CD14-positive monocyte (primary cell): ENCODE measurements at regions not wholly inside any gene's neighbourhood (a gene's known extent, or its start where the extent isn't known, plus 50 kb on each side); places are given as distances from the start of the nearest gene placed in this dataset.

ENCODE experiments used
- DNase-seq, 3 donors: peaks; one replicate each; pipeline ENCODE4 v3.0.0-alpha.2; 2011 to 2022
- H2AFZ ChIP-seq: 2 replicates; pipeline ENCODE4 v1.6.0; 2012; ENCODE audit warnings: mild to moderate bottlenecking, low read depth, low read length, inconsistent platforms; ENCODE audit not compliant: insufficient read depth, poor library complexity, severe bottlenecking
- H3K27ac ChIP-seq, 2 donors: 1 replicate in 1 of 2; 2 replicates in 1 of 2; pipeline ENCODE4 v1.5.1; 2012 to 2013; ENCODE audit warnings: low read length in 2 of 2, control low read depth in 1 of 2, inconsistent platforms in 1 of 2, low read depth in 1 of 2, mild to moderate bottlenecking in 1 of 2
- H3K27me3 ChIP-seq, 2 donors: one replicate each; pipeline versions ENCODE4 v1.6.0 to v1.6.1; 2011 to 2013; ENCODE audit warnings: low read length in 2 of 2; ENCODE audit not compliant: control insufficient read depth in 2 of 2, insufficient read depth in 2 of 2
- H3K36me3 ChIP-seq, 2 donors: replicated peaks in 1 of 2; 1 replicate in 1 of 2; 2 replicates in 1 of 2; pipeline versions ENCODE4 v1.5.1 to v1.6.1; 2012 to 2013; ENCODE audit warnings: low read length in 2 of 2, control low read depth in 1 of 2, inconsistent platforms in 1 of 2, mild to moderate bottlenecking in 1 of 2; ENCODE audit not compliant: insufficient read depth in 2 of 2, control insufficient read depth in 1 of 2
- H3K4me1 ChIP-seq, 2 donors: 1 replicate in 1 of 2; 2 replicates in 1 of 2; pipeline versions ENCODE4 v1.5.1 to v1.6.1; 2012 to 2013; ENCODE audit warnings: low read length in 2 of 2, control low read depth in 1 of 2, inconsistent platforms in 1 of 2, mild to moderate bottlenecking in 1 of 2, moderate library complexity in 1 of 2; ENCODE audit not compliant: insufficient read depth in 2 of 2, control insufficient read depth in 1 of 2
- H3K4me2 ChIP-seq: replicated peaks from 2 replicates; pipeline ENCODE3; 2012; ENCODE audit warnings: low read length, moderate library complexity, mild to moderate bottlenecking; ENCODE audit not compliant: poor library complexity, severe bottlenecking; ENCODE audit errors: extremely low read depth
- H3K4me3 ChIP-seq, 3 experiments: fragments of 200-600 bp in 1 of 3; sonication (generic) in 1 of 3; replicated peaks in 1 of 3; 1 replicate in 2 of 3; 2 replicates in 1 of 3; pipeline ENCODE4 v1.5.1; 2011 to 2013; ENCODE audit warnings: low read length in 3 of 3, mild to moderate bottlenecking in 3 of 3, control low read depth in 2 of 3, low read depth in 2 of 3, inconsistent platforms in 1 of 3, moderate library complexity in 1 of 3
- H3K79me2 ChIP-seq: 2 replicates; pipeline ENCODE4 v1.6.0; 2012; ENCODE audit warnings: mild to moderate bottlenecking, control low read depth, inconsistent platforms, low read length, moderate library complexity; ENCODE audit not compliant: insufficient read depth
- H3K9ac ChIP-seq: 2 replicates; pipeline ENCODE4 v1.6.0; 2017; ENCODE audit warnings: low read length, mild to moderate bottlenecking; ENCODE audit not compliant: insufficient read depth, poor library complexity, severe bottlenecking
- H3K9me3 ChIP-seq, 2 donors: replicated peaks in 1 of 2; 1 replicate in 1 of 2; 2 replicates in 1 of 2; pipeline versions ENCODE4 v1.5.1 to v1.6.1; 2012 to 2013; ENCODE audit warnings: low read length in 2 of 2, control low read depth in 1 of 2; ENCODE audit not compliant: control insufficient read depth in 1 of 2, insufficient read depth in 1 of 2
- H4K20me1 ChIP-seq: 2 replicates; pipeline ENCODE4 v1.6.0; 2012; ENCODE audit warnings: mild to moderate bottlenecking, low read length, control low read depth, moderate library complexity; ENCODE audit not compliant: insufficient read depth
- H3K27ac Mint-ChIP-seq, 7 donors: one replicate each; pipeline ENCODE4 v1.8.0; 2020; ENCODE audit warnings: mild to moderate bottlenecking in 7 of 7, mixed read lengths in 7 of 7, moderate library complexity in 6 of 7, inconsistent platforms in 2 of 7
- H3K27me3 Mint-ChIP-seq, 3 donors: one replicate each; pipeline ENCODE4 v1.8.0; 2021 to 2022; ENCODE audit warnings: low read depth in 3 of 3, mild to moderate bottlenecking in 3 of 3, mixed read lengths in 3 of 3, moderate library complexity in 3 of 3, inconsistent platforms in 1 of 3
- H3K36me3 Mint-ChIP-seq, 2 donors: one replicate each; pipeline ENCODE4 v1.8.0; 2020; ENCODE audit warnings: mixed read lengths in 2 of 2, inconsistent platforms in 1 of 2, mild to moderate bottlenecking in 1 of 2
- H3K4me1 Mint-ChIP-seq: one replicate; pipeline ENCODE4 v1.8.0; 2020; ENCODE audit warnings: mild to moderate bottlenecking, mixed read lengths
- H3K4me3 Mint-ChIP-seq, 2 donors: one replicate each; pipeline ENCODE4 v1.8.0; 2020; ENCODE audit warnings: mild to moderate bottlenecking in 2 of 2, mixed read lengths in 2 of 2, moderate library complexity in 1 of 2
- H3K9me3 Mint-ChIP-seq, 7 donors: one replicate each; pipeline ENCODE4 v1.8.0; 2020 to 2022; ENCODE audit warnings: mixed read lengths in 7 of 7, mild to moderate bottlenecking in 6 of 7, moderate library complexity in 6 of 7, inconsistent platforms in 2 of 7
- WGBS: methylation state at CpG from one replicate; pipeline ENCODE4 v1.1.5; 2013; ENCODE audit warnings: missing lambda C conversion rate; ENCODE audit not compliant: insufficient coverage; 5-methylcytosine and 5-hydroxymethylcytosine counted together
- intact Hi-C, 2 donors: fragments of 100-400 bp; cut with micrococcal nuclease; formaldehyde crosslinking; loops; one replicate each; pipeline versions ENCODE4 v1.15.0 to v1.15.1; 2023
- TF ChIP-seq, protein P1 (sequence below): fragments of 200-600 bp; IDR thresholded peaks from one replicate; pipeline ENCODE4 v1.8.0; 2022; ENCODE audit warnings: antibody characterized with exemption, mild to moderate bottlenecking

DNA sequence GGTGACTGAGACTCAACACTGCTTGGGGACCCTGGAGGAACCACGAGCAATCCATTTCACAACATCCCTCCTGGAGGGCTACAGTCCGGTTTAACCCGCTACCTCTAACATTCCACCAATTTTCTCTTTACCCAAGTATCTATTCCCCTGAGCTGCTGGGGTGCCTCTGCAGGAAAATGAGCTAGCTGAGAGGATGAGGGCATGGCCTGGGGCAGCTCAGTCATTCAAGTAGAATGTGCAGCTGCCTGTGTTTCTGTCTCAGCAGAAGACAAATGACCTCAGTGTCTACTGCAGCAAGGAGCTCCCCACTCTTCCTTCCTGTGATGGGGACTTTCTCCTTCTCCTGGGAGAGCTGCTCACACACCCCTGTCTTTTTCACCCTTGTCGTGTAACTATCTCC, 120.8 kb downstream of the ZNF518B start:
- Histone ChIP-seq H4K20me1 (no peaks in the 10 kb centered on the region), H3K4me2 (no peak overlapping the region), H3K4me1 (no peaks in the 10 kb centered on the region), H3K9me3 (no peaks in the 10 kb centered on the region), H3K4me3 (no peak overlapping the region), H3K9ac (no peak overlapping the region), H3K27me3 (no peaks in the 10 kb centered on the region), H2AFZ (no peak overlapping the region), H3K79me2 (no peaks in the 10 kb centered on the region), H3K36me3 (no peaks in the 10 kb centered on the region), H3K27ac (no peak overlapping the region)
- Mint-ChIP-seq H3K4me3 (no peak overlapping the region), H3K36me3 (no peaks in the 10 kb centered on the region), H3K4me1 (no peaks in the 10 kb centered on the region), H3K27me3 (peaks cover 6 to 9% (median 8%) of the 10 kb centered on the region in 3 donors), H3K9me3 (peaks cover 0 to 11% (median 2%) of the 10 kb centered on the region in 7 donors), H3K27ac (no peak overlapping the region)
- no peak for DNase-seq
- intact Hi-C loops, result no loop called here
- TF ChIP-seq, protein P1, sequence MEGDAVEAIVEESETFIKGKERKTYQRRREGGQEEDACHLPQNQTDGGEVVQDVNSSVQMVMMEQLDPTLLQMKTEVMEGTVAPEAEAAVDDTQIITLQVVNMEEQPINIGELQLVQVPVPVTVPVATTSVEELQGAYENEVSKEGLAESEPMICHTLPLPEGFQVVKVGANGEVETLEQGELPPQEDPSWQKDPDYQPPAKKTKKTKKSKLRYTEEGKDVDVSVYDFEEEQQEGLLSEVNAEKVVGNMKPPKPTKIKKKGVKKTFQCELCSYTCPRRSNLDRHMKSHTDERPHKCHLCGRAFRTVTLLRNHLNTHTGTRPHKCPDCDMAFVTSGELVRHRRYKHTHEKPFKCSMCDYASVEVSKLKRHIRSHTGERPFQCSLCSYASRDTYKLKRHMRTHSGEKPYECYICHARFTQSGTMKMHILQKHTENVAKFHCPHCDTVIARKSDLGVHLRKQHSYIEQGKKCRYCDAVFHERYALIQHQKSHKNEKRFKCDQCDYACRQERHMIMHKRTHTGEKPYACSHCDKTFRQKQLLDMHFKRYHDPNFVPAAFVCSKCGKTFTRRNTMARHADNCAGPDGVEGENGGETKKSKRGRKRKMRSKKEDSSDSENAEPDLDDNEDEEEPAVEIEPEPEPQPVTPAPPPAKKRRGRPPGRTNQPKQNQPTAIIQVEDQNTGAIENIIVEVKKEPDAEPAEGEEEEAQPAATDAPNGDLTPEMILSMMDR, result no peak
- WGBS, result no CpG with 5 or more reads among the region's 4 CpGs

DNA sequence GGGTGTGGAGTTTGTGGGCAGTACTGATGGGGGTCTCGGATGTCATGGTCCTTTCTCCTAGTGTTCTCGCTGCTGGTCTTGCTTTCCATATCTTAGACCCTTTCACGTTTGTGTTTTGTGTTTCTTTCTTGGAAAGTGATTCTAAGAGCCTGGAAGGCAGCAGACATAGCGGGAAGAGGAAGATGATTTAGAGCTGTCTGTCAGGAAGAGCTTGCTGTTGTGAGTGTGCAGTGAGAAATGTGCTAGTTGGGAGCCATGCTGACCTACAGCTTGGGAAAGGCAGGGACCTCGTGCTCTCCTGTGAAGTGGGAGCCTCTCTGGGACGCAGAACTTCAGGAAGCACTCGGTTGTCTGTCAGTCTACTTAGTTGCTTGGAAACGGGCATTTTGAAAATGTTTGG, 122.2 kb downstream of the ZNF518B start:
- 84% methylated on average over 7 of the region's 8 CpGs for whole genome bisulfite sequencing
- no peak overlapping the region for H3K4me2 ChIP-seq
- no peaks in the 10 kb centered on the region for H3K36me3 Mint-ChIP-seq

More for the DNA sequence above, 122.2 kb downstream of the ZNF518B start:
- Histone ChIP-seq H3K9ac (no peak overlapping the region), H3K36me3 (no peaks in the 10 kb centered on the region), H3K27ac (no peak overlapping the region), H3K4me1 (no peaks in the 10 kb centered on the region), H3K4me3 (no peak overlapping the region), H3K27me3 (no peaks in the 10 kb centered on the region), H4K20me1 (no peaks in the 10 kb centered on the region), H3K79me2 (no peaks in the 10 kb centered on the region), H3K9me3 (no peaks in the 10 kb centered on the region), H2AFZ (no peak overlapping the region)
- intact Hi-C loops, result no loop called here
- Mint-ChIP-seq H3K4me3 (no peak overlapping the region), H3K27me3 (peaks cover 6 to 8% (median 8%) of the 10 kb centered on the region in 3 donors), H3K9me3 (peaks cover 0 to 12% (median 2%) of the 10 kb centered on the region in 7 donors), H3K27ac (no peak overlapping the region), H3K4me1 (no peaks in the 10 kb centered on the region)
- TF ChIP-seq, protein P1, result no peak
- DNase-seq, result no peak
